H9 (cell line): ENCODE measurements at regions not wholly inside any gene's neighbourhood (a gene's known extent, or its start where the extent isn't known, plus 50 kb on each side); places are given as distances from the start of the nearest gene placed in this dataset.
"Not testable (repeated sequence)": the region's sequence is repeated elsewhere in the genome, so short reads cannot be mapped to it uniquely, and the experiment has no call there.

Experiments used
- DNase-seq: peaks from one replicate; pipeline ENCODE4 v3.0.0-alpha.2; 2017
- H2AFZ ChIP-seq: one replicate; pipeline ENCODE4 v1.6.1; 2013; ENCODE audit warnings: mild to moderate bottlenecking, low read length, control low read depth, moderate library complexity
- H2AK5ac ChIP-seq: 2 replicates; pipeline ENCODE4 v1.6.1; 2013; ENCODE audit warnings: low read length, control low read depth, mixed read lengths; ENCODE audit not compliant: insufficient read length
- H2BK120ac ChIP-seq: one replicate; pipeline ENCODE4 v1.6.1; 2013; ENCODE audit warnings: low read depth, mild to moderate bottlenecking, low read length, control low read depth, inconsistent platforms; ENCODE audit not compliant: poor library complexity, severe bottlenecking
- H2BK12ac ChIP-seq: 2 replicates; pipeline ENCODE4 v1.6.1; 2013; ENCODE audit warnings: low read length, control low read depth, mixed read lengths, low read depth; ENCODE audit not compliant: insufficient read length
- H2BK15ac ChIP-seq: 2 replicates; pipeline ENCODE4 v1.6.1; 2013; ENCODE audit warnings: low read depth, low read length, control low read depth
- H2BK20ac ChIP-seq: one replicate; pipeline ENCODE4 v1.6.1; 2013; ENCODE audit warnings: low read depth, mild to moderate bottlenecking, low read length, control low read depth, inconsistent platforms; ENCODE audit not compliant: poor library complexity, severe bottlenecking
- H2BK5ac ChIP-seq: 2 replicates; pipeline ENCODE4 v1.6.1; 2013; ENCODE audit warnings: low read length, control low read depth, mixed read lengths; ENCODE audit not compliant: insufficient read length
- H3K14ac ChIP-seq: 2 replicates; pipeline ENCODE4 v1.6.1; 2013; ENCODE audit warnings: low read length, control low read depth; ENCODE audit not compliant: insufficient read depth
- H3K18ac ChIP-seq: 2 replicates; pipeline ENCODE4 v1.6.1; 2013; ENCODE audit warnings: low read depth, mild to moderate bottlenecking, mixed read lengths, low read length, control low read depth; ENCODE audit not compliant: insufficient read length
- H3K23ac ChIP-seq: 2 replicates; pipeline ENCODE4 v1.6.1; 2013; ENCODE audit warnings: low read length, control low read depth, mixed read lengths, low read depth; ENCODE audit not compliant: insufficient read length
- H3K23me2 ChIP-seq: 2 replicates; pipeline ENCODE4 v1.6.1; 2013; ENCODE audit warnings: low read depth, mild to moderate bottlenecking, mixed read lengths, low read length, control low read depth; ENCODE audit not compliant: insufficient read length, poor library complexity, severe bottlenecking
- H3K27ac ChIP-seq: 2 replicates; pipeline ENCODE4 v1.5.1; 2013; ENCODE audit warnings: low read length, control low read depth, mixed read lengths, low read depth; ENCODE audit not compliant: insufficient read length
- H3K27me3 ChIP-seq: 2 replicates; pipeline ENCODE4 v1.6.1; 2013; ENCODE audit warnings: low read length, control low read depth, inconsistent platforms; ENCODE audit not compliant: insufficient read depth
- H3K4ac ChIP-seq: 2 replicates; pipeline ENCODE4 v1.6.1; 2013; ENCODE audit warnings: low read depth, mild to moderate bottlenecking, control low read depth, inconsistent platforms, low read length, moderate library complexity
- H3K4me1 ChIP-seq: 2 replicates; pipeline ENCODE4 v1.6.1; 2013; ENCODE audit warnings: low read length, control low read depth, inconsistent platforms; ENCODE audit not compliant: insufficient read depth
- H3K4me2 ChIP-seq: 2 replicates; pipeline ENCODE4 v1.6.1; 2013; ENCODE audit warnings: low read length, control low read depth, mixed read lengths; ENCODE audit not compliant: insufficient read length, insufficient read depth
- H3K56ac ChIP-seq: 2 replicates; pipeline ENCODE4 v1.6.1; 2013; ENCODE audit warnings: low read depth, mild to moderate bottlenecking, mixed read lengths, low read length, control low read depth; ENCODE audit not compliant: insufficient read length
- H3K79me1 ChIP-seq: 2 replicates; pipeline ENCODE4 v1.6.1; 2013; ENCODE audit warnings: low read depth, mild to moderate bottlenecking, moderate library complexity, low read length, control low read depth, inconsistent platforms; ENCODE audit not compliant: insufficient read depth, poor library complexity, severe bottlenecking
- H3K79me2 ChIP-seq: 2 replicates; pipeline ENCODE4 v1.6.1; 2013; ENCODE audit warnings: low read length, control low read depth, inconsistent platforms; ENCODE audit not compliant: insufficient read depth
- H3K9ac ChIP-seq: 2 replicates; pipeline ENCODE4 v1.6.1; 2013; ENCODE audit warnings: low read length, control low read depth, mixed read lengths; ENCODE audit not compliant: insufficient read length; ENCODE audit errors: extremely low read depth
- H3K9me3 ChIP-seq: one replicate; pipeline ENCODE4 v1.6.1; 2013; ENCODE audit warnings: low read depth, low read length, inconsistent platforms; ENCODE audit not compliant: control insufficient read depth
- H3T11ph ChIP-seq: one replicate; pipeline ENCODE4 v1.6.1; 2013; ENCODE audit warnings: mild to moderate bottlenecking, low read length, control low read depth, inconsistent platforms
- H4K20me1 ChIP-seq: one replicate; pipeline ENCODE4 v1.6.1; 2013; ENCODE audit not compliant: control insufficient read depth, insufficient read length, insufficient read depth
- H4K5ac ChIP-seq: 2 replicates; pipeline ENCODE4 v1.6.1; 2013; ENCODE audit warnings: low read depth, mild to moderate bottlenecking, mixed read lengths, low read length, control low read depth; ENCODE audit not compliant: insufficient read length
- H4K8ac ChIP-seq: replicated peaks from 2 replicates; pipeline ENCODE4 v1.6.1; 2013; ENCODE audit warnings: low read length, control low read depth, mixed read lengths, low read depth; ENCODE audit not compliant: insufficient read length
- H4K91ac ChIP-seq: 2 replicates; pipeline ENCODE4 v1.6.1; 2013; ENCODE audit warnings: low read depth, mild to moderate bottlenecking, moderate library complexity, mixed read lengths, low read length, control low read depth; ENCODE audit not compliant: insufficient read length
- H3K27ac Mint-ChIP-seq, 3 experiments: 2 replicates in 2 of 3; 3 replicates in 1 of 3; pipeline ENCODE4 v1.8.0; 2020 to 2021; ENCODE audit warnings: mixed read lengths in 3 of 3, mild to moderate bottlenecking in 1 of 3, moderate library complexity in 1 of 3
- H3K27me3 Mint-ChIP-seq: 2 replicates; pipeline ENCODE4 v1.8.0; 2021; ENCODE audit warnings: low read depth, mild to moderate bottlenecking, moderate library complexity, mixed read lengths
- H3K36me3 Mint-ChIP-seq, 3 experiments: 2 replicates in 2 of 3; 3 replicates in 1 of 3; pipeline ENCODE4 v1.8.0; 2020 to 2021; ENCODE audit warnings: low read depth in 3 of 3, mixed read lengths in 3 of 3; ENCODE audit not compliant: insufficient read depth in 1 of 3
- H3K4me1 Mint-ChIP-seq, 2 experiments: 2 replicates each; pipeline ENCODE4 v1.8.0; 2020; ENCODE audit warnings: mixed read lengths in 2 of 2
- H3K4me3 Mint-ChIP-seq, 2 experiments: 2 replicates in 1 of 2; 3 replicates in 1 of 2; pipeline ENCODE4 v1.8.0; 2020 to 2021; ENCODE audit warnings: mild to moderate bottlenecking in 2 of 2, mixed read lengths in 2 of 2, moderate library complexity in 1 of 2
- H3K9me3 Mint-ChIP-seq, 2 experiments: 2 replicates in 1 of 2; 3 replicates in 1 of 2; pipeline ENCODE4 v1.8.0; 2020; ENCODE audit warnings: mild to moderate bottlenecking in 2 of 2, mixed read lengths in 2 of 2, moderate library complexity in 1 of 2
- CTCF ChIP-seq: fragments of 200-600 bp; sonication (generic); conservative IDR thresholded peaks from 3 replicates; pipeline ENCODE4 v1.8.0; 2021; ENCODE audit warnings: antibody characterized with exemption, mild to moderate bottlenecking
- WGBS: extraction: QIAGEN DNeasy Blood & Tissue Kit; methylation state at CpG from one replicate; pipeline ENCODE4 v1.1.7; 2013; ENCODE audit warnings: missing lambda C conversion rate, low lambda C conversion rate, mixed read lengths; ENCODE audit not compliant: insufficient read length; ENCODE audit errors: extremely low coverage; 5-methylcytosine and 5-hydroxymethylcytosine counted together

- Histone ChIP-seq H4K91ac (no peak overlapping the region), H3K27ac (no peak overlapping the region), H3K4me1 (no peaks in the 10 kb centered on the region), H2AK5ac (no peak overlapping the region), H3K4ac (no peak overlapping the region), H3K14ac (no peak overlapping the region), H2BK5ac (no peak overlapping the region), H3K18ac (no peak overlapping the region), H4K5ac (no peak overlapping the region), H3K79me2 (no peaks in the 10 kb centered on the region), H2BK12ac (no peak overlapping the region), H2BK15ac (no peak overlapping the region), H3K56ac (no peak overlapping the region), H3T11ph (no peak overlapping the region), H3K9ac (no peak overlapping the region), H4K20me1 (no peaks in the 10 kb centered on the region), H2AFZ (no peak overlapping the region), H3K79me1 (no peaks in the 10 kb centered on the region), H3K23ac (no peak overlapping the region), H2BK20ac (no peak overlapping the region), H2BK120ac (no peak overlapping the region), H3K4me2 (no peak overlapping the region), H3K9me3 (no peaks in the 10 kb centered on the region), H3K23me2 (no peaks in the 10 kb centered on the region), H4K8ac (no peak overlapping the region), H3K27me3 (no peaks in the 10 kb centered on the region)
- Mint-ChIP-seq H3K27ac (no peak overlapping the region), H3K4me1 (peaks cover 0 to 3% of the 10 kb centered on the region in 2 experiments), H3K9me3 (peaks cover 11 to 14% of the 10 kb centered on the region in 2 experiments), H3K4me3 (no peak overlapping the region), H3K36me3 (peaks cover 4 to 12% (median 5%) of the 10 kb centered on the region in 3 experiments), H3K27me3 (no peaks in the 10 kb centered on the region)
- WGBS, result no CpG with 5 or more reads among the region's 2 CpGs
- no peak for DNase-seq
- no peak for TF ChIP-seq CTCF
These were observed 818.9 kb downstream of the TMTC2 start for GRCh38 chr12:83505586-83505985.

GRCh38 chr12:83499894-83500293 is 813.2 kb downstream of the TMTC2 start:
- H3K9ac ChIP-seq, H4K8ac ChIP-seq, H3K4me1 ChIP-seq, H3K27me3 Mint-ChIP-seq, H2BK120ac ChIP-seq, H3K4me2 ChIP-seq, H3K14ac ChIP-seq, H4K91ac ChIP-seq, H4K5ac ChIP-seq, H3K27ac Mint-ChIP-seq, H2BK12ac ChIP-seq, H3K23ac ChIP-seq, H4K20me1 ChIP-seq, H3K18ac ChIP-seq, H2BK15ac ChIP-seq, H3K4ac ChIP-seq, H3K4me1 Mint-ChIP-seq, H3K79me1 ChIP-seq, H3K9me3 ChIP-seq, H3K79me2 ChIP-seq, H3K27me3 ChIP-seq, H2BK20ac ChIP-seq, H3T11ph ChIP-seq, H2BK5ac ChIP-seq, H3K23me2 ChIP-seq, H3K56ac ChIP-seq, H2AFZ ChIP-seq, DNase-seq, H2AK5ac ChIP-seq, H3K4me3 Mint-ChIP-seq, H3K27ac ChIP-seq: not testable (repeated sequence)
- Mint-ChIP-seq H3K36me3 (peaks cover 6 to 28% (median 18%) of the 10 kb centered on the region in 3 experiments), H3K9me3 (peaks cover 25 to 29% of the 10 kb centered on the region in 2 experiments)
